PFSK-1 (cell line): ENCODE measurements at regions not wholly inside any gene's neighbourhood (a gene's known extent, or its start where the extent isn't known, plus 50 kb on each side); places are given as distances from the start of the nearest gene placed in this dataset.

Source experiments
- FOXP2 ChIP-seq: optimal IDR thresholded peaks from 2 replicates; pipeline ENCODE3; 2011; ENCODE audit warnings: borderline replicate concordance, control low read depth, inconsistent platforms; ENCODE audit not compliant: insufficient read depth; ENCODE audit errors: extremely low read length, extremely low read depth
- POLR2AphosphoS5 ChIP-seq: IDR thresholded peaks from 2 replicates; pipeline ENCODE4 v1.6.1; 2012; ENCODE audit warnings: low read depth, mild to moderate bottlenecking, control low read depth, low read length, moderate library complexity
- REST ChIP-seq, 2 experiments: IDR thresholded peaks; 2 replicates each; pipeline versions ENCODE4 v1.6.1 to v1.8.0; 2011 to 2012; ENCODE audit warnings: low read depth in 2 of 2, low read length in 2 of 2, control low read depth in 1 of 2, inconsistent platforms in 1 of 2, mild to moderate bottlenecking in 1 of 2, moderate library complexity in 1 of 2; ENCODE audit not compliant: insufficient read depth in 1 of 2
- SIN3A ChIP-seq: IDR thresholded peaks from 2 replicates; pipeline ENCODE4 v1.6.1; 2012; ENCODE audit warnings: mild to moderate bottlenecking, low read length, moderate library complexity, borderline replicate concordance; ENCODE audit not compliant: insufficient read depth
- TAF1 ChIP-seq: IDR thresholded peaks from 2 replicates; pipeline ENCODE4 v1.6.1; 2012; ENCODE audit warnings: low read length, control low read depth, borderline replicate concordance; ENCODE audit not compliant: insufficient read depth

GRCh38 chr15:39171944-39172368, 408.9 kb upstream of the THBS1 start:
- TF ChIP-seq FOXP2 = no peak
- no peak for TF ChIP-seq REST (IDR thresholded peaks at IDR 0.05; ENCODE audit: insufficient read depth in 1 of 2, low read depth in 2 of 2, low read length in 2 of 2)
- no peak for TF ChIP-seq POLR2AphosphoS5
- no peak for TF ChIP-seq SIN3A
- TF ChIP-seq TAF1 = no peak

GRCh38 chr15:39172380-39173281, 408.2 kb upstream of the THBS1 start:
- no peak for TF ChIP-seq SIN3A
- no peak for TF ChIP-seq TAF1
- no peak for TF ChIP-seq POLR2AphosphoS5
- no peak for TF ChIP-seq FOXP2
- no peak for TF ChIP-seq REST (IDR thresholded peaks at IDR 0.05; ENCODE audit: insufficient read depth in 1 of 2, low read depth in 2 of 2, low read length in 2 of 2)

GRCh38 chr15:39173426-39173825, 407.5 kb upstream of the THBS1 start:
- TF ChIP-seq SIN3A = no peak
- TF ChIP-seq FOXP2 = no peak
- no peak for TF ChIP-seq TAF1
- no peak for TF ChIP-seq REST (IDR thresholded peaks at IDR 0.05; ENCODE audit: insufficient read depth in 1 of 2, low read depth in 2 of 2, low read length in 2 of 2)
- no peak for TF ChIP-seq POLR2AphosphoS5

- TF ChIP-seq TAF1 (no peak), POLR2AphosphoS5 (no peak), REST (IDR thresholded peaks at IDR 0.05; ENCODE audit: insufficient read depth in 1 of 2, low read depth in 2 of 2, low read length in 2 of 2) (no peak)
Measured at GRCh38 chr15:39174332-39174731, 406.5 kb upstream of the THBS1 start.
